ENCODE measurements at regions not wholly inside any gene's neighbourhood (a gene's known extent, or its start where the extent isn't known, plus 50 kb on each side); places are given as distances from the start of the nearest gene placed in this dataset.

DNA sequence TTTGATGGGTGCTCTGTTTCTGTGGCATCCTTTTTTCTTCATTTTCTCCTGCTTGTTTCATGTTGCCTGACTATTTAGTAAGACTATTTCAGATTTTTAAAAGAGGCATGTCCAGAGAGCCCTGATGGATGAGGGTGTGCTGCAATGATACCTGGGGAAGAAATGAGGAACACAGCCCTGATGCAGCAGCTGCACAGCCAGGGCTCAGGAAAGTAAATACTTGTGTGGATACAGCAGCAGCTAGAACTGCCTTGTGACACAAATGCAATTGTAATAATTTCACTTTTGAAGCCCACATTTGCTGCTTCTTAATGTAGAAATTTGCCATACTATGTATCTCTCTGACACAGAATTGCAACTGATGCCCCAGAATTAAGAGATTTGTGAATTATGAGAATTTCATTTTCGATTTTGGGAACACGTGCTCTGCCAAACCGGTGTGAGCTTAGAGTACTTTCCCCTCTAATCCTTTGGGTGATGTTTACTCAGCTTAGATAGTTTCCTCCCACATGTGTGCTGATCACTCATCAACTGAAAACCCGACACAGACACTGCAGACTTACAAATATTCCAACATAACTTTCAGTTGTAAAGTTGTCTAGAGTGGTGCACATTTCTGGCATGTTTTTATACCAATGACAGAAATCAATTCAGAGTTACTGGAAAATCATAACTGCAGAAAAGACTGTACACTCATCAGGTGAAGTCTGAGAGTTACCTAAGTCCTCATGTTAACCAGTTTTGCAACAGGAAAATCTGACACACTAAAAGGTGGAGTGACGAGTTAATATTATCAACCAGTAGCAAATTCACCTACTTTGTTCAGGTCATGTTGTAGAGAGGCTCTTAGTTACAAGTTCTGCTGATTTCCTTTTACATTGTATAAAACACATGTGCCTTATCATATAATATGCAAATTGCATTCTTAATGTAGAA lies 383.4 kb downstream of the CBLN2 start:
- H3K4me3 ChIP-seq (ENCODE audit: control insufficient read depth in 2 of 3, extremely low read depth in 1 of 3, insufficient read depth in 2 of 3, low read depth in 1 of 3, low read length in 3 of 3), result no peak overlapping the region
- H4K20me1 ChIP-seq (ENCODE audit: control insufficient read depth, extremely low read depth, insufficient read depth, low read length), result no peaks in the 10 kb centered on the region

DNA sequence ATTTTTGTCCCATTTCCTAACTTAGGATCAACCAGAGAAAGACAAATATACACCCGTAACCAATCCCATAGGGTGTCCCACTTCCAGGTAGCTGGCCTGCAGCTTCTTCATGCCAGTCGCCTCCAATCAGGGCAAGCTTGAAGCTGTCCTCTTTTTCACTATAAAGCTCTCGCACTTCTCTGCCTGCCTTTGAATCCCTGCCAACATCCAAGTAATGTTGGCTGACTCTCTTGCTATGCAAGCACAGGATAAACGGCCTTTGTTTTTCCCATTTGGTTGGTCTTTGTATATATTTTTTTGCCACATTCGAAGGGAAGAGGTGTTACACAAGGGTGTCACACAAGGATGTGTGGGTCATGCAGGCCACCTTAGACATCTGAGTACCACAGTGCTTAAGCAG lies 388.8 kb downstream of the CBLN2 start:
- no peak for DNase-seq (ENCODE audit: low read depth, low spot score)
- Histone ChIP-seq H3K9me3 (ENCODE audit: control insufficient read depth, low read depth, low read length) (peaks cover 2% of the 10 kb centered on the region), H3K79me2 (ENCODE audit: control insufficient read depth, insufficient read depth, low read length) (no peaks in the 10 kb centered on the region), H3K27ac (ENCODE audit: control insufficient read depth, insufficient read depth, low read length) (no peak overlapping the region), H4K20me1 (ENCODE audit: control insufficient read depth, extremely low read depth, insufficient read depth, low read length) (no peaks in the 10 kb centered on the region), H3K27me3 (ENCODE audit: control insufficient read depth, extremely low read depth, insufficient read depth, low read length) (no peaks in the 10 kb centered on the region), H3K9me1 (ENCODE audit: control insufficient read depth, extremely low read depth, insufficient read depth, low read length) (no peaks in the 10 kb centered on the region), H2AFZ (ENCODE audit: control insufficient read depth, low read length) (no peak overlapping the region), H3K4me1 (ENCODE audit: control insufficient read depth, extremely low read depth, insufficient read depth, low read length) (no peaks in the 10 kb centered on the region), H3K36me3 (ENCODE audit: control insufficient read depth in 2 of 2, extremely low read depth in 1 of 2, insufficient read depth in 2 of 2, low read length in 2 of 2) (no peaks in the 10 kb centered on the region), H3K9ac (ENCODE audit: control insufficient read depth, extremely low read depth, insufficient read depth, low read length) (no peak overlapping the region), H3K4me3 (ENCODE audit: control insufficient read depth in 2 of 3, extremely low read depth in 1 of 3, insufficient read depth in 2 of 3, low read depth in 1 of 3, low read length in 3 of 3) (no peak overlapping the region), H3K4me2 (ENCODE audit: control insufficient read depth, extremely low read depth, insufficient read depth, low read depth, low read length) (no peak overlapping the region)
- FAIRE-seq, result no peak
- no peak for TF ChIP-seq EZH2 (IDR thresholded peaks at IDR 0.05; ENCODE audit: low read length)
- TF ChIP-seq, protein P1, sequence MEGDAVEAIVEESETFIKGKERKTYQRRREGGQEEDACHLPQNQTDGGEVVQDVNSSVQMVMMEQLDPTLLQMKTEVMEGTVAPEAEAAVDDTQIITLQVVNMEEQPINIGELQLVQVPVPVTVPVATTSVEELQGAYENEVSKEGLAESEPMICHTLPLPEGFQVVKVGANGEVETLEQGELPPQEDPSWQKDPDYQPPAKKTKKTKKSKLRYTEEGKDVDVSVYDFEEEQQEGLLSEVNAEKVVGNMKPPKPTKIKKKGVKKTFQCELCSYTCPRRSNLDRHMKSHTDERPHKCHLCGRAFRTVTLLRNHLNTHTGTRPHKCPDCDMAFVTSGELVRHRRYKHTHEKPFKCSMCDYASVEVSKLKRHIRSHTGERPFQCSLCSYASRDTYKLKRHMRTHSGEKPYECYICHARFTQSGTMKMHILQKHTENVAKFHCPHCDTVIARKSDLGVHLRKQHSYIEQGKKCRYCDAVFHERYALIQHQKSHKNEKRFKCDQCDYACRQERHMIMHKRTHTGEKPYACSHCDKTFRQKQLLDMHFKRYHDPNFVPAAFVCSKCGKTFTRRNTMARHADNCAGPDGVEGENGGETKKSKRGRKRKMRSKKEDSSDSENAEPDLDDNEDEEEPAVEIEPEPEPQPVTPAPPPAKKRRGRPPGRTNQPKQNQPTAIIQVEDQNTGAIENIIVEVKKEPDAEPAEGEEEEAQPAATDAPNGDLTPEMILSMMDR (optimal IDR thresholded peaks at IDR 0.05 in 1 of 3, IDR thresholded peaks at IDR 0.05 in 1 of 3, conservative IDR thresholded peaks at IDR 0.05 in 1 of 3; ENCODE audit: extremely low read depth in 1 of 3, insufficient read depth in 2 of 3, low read length in 3 of 3), result no peak
- dilution Hi-C loops (cut with MboI; ENCODE audit: extremely low pct_ligation_motif_present, low sequenced_read_pairs), result no loop called here

More for the DNA sequence above, 383.4 kb downstream of the CBLN2 start:
- Histone ChIP-seq H3K4me1 (ENCODE audit: control insufficient read depth, extremely low read depth, insufficient read depth, low read length) (no peaks in the 10 kb centered on the region), H3K27me3 (ENCODE audit: control insufficient read depth, extremely low read depth, insufficient read depth, low read length) (no peaks in the 10 kb centered on the region), H3K4me2 (ENCODE audit: control insufficient read depth, extremely low read depth, insufficient read depth, low read depth, low read length) (no peak overlapping the region), H3K9ac (ENCODE audit: control insufficient read depth, extremely low read depth, insufficient read depth, low read length) (no peak overlapping the region), H3K79me2 (ENCODE audit: control insufficient read depth, insufficient read depth, low read length) (no peaks in the 10 kb centered on the region), H3K9me1 (ENCODE audit: control insufficient read depth, extremely low read depth, insufficient read depth, low read length) (no peaks in the 10 kb centered on the region), H3K36me3 (ENCODE audit: control insufficient read depth in 2 of 2, extremely low read depth in 1 of 2, insufficient read depth in 2 of 2, low read length in 2 of 2) (no peaks in the 10 kb centered on the region), H2AFZ (ENCODE audit: control insufficient read depth, low read length) (no peak overlapping the region), H3K27ac (ENCODE audit: control insufficient read depth, insufficient read depth, low read length) (no peak overlapping the region), H3K9me3 (ENCODE audit: control insufficient read depth, low read depth, low read length) (peaks cover 2% of the 10 kb centered on the region)
- no peak for DNase-seq (ENCODE audit: low read depth, low spot score)
- TF ChIP-seq, protein P1 (optimal IDR thresholded peaks at IDR 0.05 in 1 of 3, IDR thresholded peaks at IDR 0.05 in 1 of 3, conservative IDR thresholded peaks at IDR 0.05 in 1 of 3; ENCODE audit: extremely low read depth in 1 of 3, insufficient read depth in 2 of 3, low read length in 3 of 3), result no peak
- no peak for TF ChIP-seq EZH2 (IDR thresholded peaks at IDR 0.05; ENCODE audit: low read length)
- FAIRE-seq, result no peak
- dilution Hi-C loops (cut with MboI; ENCODE audit: extremely low pct_ligation_motif_present, low sequenced_read_pairs), result no loop called here
